NCI-H82 treated with DMSO at 0.1 percent for 48 hours (cell line): ENCODE measurements at regions not wholly inside any gene's neighbourhood (a gene's known extent, or its start where the extent isn't known, plus 50 kb on each side); places are given as distances from the start of the nearest gene placed in this dataset.
"Not testable (repeated sequence)": the region's sequence is repeated elsewhere in the genome, so short reads cannot be mapped to it uniquely, and the experiment has no call there.

Experiments used
- DNase-seq: peaks from one replicate; lab custom pipeline; 2025; ENCODE audit not compliant: unreplicated experiment; lab: John Stamatoyannopoulos, UW

DNA sequence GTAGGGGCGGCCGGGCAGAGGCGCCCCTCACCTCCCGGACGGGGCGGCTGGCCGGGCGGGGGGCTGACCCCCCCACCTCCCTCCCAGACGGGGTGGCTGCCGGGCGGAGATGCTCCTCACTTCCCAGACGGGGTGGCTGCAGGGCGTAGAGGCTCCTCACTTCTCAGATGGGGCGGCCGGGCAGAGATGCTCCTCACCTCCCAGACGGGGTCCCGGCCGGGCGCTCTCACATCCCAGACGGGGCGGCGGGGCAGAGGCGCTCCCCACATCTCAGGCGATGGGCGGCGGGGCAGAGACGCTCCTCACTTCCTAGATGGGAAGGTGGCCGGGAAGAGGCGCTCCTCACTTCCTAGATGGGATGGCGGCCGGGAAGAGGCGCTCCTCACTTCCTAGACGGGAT lies 232.2 kb upstream of the PRDM1 start:
- not testable (repeated sequence) for DNase-seq

DNA sequence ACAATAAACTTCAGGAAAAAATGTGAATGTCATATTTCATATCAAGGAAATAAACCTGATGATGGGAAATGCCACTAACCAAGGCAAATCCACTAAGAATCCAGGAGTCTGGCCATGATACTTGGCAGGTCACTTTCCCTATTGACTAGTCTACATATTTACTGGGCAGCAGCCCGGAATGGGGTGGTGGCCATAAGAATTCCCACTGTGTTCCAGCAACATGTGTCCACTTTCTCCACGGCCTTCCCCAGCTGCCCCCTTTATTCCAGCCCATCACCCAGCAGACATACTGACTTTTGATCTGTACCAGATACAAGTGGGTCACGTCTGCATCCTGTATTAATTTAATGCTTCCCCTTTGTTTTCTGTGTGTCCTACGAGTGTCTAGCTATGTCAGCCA lies 234.5 kb upstream of the PRDM1 start:
- DNase-seq = no peak

DNA sequence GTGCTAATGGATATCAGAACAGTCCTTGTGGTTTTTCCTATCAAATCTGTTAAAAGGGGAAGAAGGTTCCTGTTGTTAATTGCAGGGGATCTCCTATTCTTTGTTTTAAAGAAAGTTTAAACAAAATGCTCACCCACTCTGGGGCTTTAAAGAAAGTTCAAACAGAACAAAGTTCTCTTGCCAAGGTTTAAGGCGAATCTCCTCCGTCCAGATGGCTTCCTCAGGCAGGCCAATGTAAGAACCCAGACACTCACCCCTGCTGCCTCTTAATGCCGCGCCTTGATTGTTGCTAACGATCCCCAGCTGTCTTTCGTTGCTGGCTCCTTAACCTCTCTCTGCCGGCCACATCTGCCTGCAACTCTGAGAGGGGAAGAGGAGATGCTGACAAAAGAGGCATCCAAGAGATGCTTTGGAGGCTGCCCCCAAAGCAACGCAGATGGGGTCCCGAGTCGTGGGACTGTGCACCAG lies 235.0 kb upstream of the PRDM1 start:
- DNase-seq = peak; percentile 79

DNA sequence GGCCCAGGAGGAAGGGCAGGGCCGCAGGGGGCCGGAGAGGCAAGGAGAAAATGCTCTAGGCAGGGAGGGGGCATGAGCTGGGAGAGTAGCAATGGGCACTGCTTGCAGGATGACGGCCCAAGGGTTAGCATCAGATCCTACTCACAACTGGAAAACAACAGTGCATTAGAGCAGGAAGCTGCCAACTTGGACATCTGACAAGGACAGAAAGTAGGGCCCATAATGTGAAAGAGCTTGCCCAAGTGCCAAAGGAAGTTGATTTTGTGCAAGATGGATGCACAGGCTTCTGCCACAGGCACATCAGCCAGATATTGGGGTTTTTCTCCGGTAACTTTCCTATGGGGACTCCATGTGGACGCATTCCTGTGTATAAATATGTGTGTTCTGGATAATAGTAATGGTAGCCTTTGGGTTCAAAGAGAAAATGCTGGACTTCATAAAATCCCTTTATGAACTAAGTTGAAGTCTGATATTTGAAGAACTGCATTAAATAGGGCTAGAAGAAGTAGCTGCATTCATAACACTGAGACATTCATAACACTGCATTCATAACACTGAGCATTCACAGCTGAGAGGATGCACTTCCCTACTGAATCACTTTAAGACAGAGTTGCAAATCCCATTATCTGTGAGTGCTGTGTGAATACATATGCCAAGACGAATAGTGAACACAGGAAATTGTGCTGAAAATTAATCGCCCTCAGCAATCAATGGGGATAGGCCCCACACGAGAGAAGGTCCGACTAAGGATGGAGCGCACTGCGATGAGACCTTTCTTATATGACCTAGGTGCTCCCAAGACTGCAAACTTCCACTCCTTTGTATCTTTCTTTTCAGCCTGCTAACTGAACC lies 235.6 kb upstream of the PRDM1 start:
- DNase-seq = peak; percentile 51

DNA sequence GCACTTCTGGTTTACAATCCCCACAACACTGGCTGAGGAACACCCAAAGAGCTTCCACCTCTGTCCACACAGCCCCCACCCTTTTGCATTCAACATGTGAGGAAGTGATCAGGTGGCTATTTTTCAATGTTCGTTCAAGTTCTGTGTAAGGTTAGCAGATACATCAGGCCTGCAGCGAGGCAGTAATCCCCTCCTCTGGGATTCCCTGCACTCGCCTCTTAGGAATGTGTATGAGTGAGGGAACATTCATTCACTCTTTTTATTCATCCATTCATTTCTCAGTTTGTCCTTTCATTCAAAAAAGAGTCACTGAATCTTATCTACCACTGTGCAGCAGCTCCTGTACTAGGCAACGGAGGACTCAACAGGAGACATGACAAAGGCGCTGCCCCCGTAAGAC lies 236.4 kb upstream of the PRDM1 start:
- no peak for DNase-seq

DNA sequence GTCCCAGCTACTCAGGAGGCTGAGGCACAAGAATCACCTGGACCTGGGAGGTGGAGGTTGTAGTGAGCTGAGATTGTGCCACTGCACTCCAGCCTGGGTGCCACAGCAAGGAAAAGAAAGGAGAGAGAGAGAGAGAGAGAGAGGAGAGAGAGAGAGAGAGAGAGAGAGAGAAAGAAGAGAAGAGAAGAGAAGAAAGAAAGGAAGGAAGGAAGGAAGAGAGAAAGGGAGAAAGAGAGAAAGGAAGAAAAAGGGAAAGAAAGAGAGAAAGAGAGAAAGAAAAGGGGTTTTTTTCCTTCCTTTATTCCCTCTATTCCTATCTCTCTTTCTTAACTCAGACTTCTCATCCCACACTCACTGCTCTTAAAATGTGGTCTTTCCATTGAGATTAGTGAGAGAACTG lies 238.7 kb upstream of the PRDM1 start:
- no peak for DNase-seq

DNA sequence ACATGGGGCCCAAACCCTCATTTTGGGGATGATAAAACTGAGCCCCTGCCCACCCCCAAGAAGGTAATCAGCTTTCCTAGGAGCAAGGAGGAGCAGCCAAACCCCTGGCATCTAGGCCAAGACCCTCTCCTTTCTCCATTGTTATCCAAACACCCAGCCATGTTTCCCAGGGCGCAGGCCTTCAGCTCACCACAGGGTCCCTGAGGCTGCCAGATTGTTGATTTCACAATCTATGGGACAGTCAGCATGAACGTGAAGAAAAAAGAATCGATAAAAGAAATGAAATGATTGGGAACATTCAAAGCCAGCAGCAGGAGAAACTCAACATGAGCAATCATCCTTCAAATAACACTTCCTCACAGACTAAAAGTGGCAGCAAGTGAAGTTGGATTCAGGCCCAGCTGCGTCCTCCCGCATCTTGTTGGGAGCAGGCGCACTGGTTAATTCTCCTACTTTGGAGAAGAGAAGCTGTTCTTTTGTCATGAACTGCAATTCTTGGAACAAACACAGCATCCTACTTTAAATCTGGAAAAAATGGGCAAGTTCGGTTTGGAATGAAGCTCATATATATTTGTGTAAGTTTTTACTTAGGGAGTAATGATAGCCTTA lies 241.8 kb upstream of the PRDM1 start:
- no peak for DNase-seq

DNA sequence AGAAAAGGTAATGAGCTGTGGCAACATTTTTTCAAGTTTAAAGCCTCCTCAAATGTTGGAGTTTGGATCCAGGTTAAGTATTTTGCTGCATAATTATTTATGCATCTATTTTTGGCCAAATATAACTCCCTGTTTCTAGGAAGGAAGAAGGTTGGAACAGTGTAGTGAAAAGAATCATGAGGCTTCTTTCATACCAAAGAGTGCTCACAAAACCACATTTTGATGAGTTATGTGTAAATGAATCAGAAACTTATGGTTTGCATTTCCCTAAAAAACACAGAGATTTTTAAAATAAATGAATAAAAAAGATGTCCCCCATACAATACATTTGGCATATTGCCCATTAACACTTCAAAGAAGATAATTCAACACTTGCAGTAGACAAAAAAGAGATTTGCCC lies 246.9 kb upstream of the PRDM1 start:
- DNase-seq = no peak

DNA sequence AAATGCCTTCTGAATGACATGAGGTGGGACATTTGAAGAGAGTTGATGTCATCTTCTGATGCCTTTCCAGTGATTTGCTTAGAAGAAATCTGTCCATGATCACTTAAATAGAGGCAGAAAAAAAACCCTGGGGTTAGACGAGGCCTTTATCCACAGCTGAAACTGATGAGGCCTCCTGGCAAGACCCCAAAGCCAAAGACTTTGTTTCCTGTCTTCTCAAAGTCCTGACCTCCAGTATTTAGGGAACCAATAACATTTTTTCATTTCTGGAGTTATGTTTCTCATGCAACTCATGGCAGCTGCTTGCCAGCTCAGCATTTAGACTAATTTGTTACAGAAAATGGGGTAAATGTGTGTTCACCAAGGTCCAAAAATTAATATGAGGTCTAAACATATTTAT lies 248.0 kb upstream of the PRDM1 start:
- no peak for DNase-seq

DNA sequence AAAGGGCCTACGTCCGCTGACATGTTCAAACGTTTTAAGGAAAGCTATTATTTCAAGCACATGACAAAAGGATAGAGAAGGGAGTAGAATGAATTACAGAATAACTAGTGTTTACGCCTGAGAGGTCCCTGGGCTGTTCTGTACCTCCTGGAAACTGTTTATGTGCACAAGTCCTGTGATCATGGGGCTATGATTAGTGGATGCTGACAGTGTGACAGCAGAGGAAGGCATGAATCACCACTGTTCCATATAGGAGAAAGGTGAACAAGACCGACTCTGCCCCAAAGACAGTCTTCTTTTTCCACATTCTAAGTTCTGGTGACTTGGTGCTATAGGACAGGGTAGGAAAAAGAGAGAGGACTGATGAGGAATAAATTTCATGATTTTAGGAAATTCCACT lies 249.2 kb upstream of the PRDM1 start:
- no peak for DNase-seq

DNA sequence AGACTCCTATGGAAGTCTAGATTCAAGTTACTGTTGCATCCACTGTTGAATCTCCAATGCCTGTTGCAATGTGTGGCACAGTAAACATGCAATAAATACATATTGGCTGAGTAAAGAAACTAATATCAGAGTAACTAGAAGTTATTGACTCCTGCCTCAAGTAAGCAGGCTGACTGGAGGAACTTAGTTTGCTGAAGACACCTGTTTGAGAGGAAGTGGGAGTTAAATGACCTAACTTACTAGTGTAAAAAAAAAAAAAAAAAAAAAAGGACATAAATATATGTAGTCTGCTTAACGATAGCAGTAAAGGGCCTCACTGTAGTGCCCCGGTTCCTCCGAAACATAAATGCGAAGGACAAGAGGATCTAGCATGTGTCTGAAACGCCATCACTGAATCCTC lies 249.8 kb upstream of the PRDM1 start:
- no peak for DNase-seq

DNA sequence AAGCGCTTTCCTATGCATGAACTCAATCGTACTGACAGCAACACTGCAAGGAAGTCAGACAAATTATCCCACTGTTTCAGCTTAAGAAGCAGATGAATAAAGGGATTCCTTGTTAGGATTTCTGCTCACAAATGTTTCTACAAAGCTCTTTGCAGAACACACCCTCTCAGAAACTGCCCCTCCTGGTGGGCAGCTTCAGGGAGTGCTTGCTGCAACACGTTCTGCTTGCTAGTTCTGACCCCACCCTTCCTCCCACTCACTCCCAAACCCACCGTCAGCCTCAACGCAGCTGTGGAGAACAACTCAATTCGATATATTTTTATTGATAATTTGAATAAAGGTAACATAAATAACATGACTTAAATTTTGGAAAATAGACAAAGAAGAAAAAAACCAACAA lies 250.8 kb upstream of the PRDM1 start:
- DNase-seq = peak; percentile 13

DNA sequence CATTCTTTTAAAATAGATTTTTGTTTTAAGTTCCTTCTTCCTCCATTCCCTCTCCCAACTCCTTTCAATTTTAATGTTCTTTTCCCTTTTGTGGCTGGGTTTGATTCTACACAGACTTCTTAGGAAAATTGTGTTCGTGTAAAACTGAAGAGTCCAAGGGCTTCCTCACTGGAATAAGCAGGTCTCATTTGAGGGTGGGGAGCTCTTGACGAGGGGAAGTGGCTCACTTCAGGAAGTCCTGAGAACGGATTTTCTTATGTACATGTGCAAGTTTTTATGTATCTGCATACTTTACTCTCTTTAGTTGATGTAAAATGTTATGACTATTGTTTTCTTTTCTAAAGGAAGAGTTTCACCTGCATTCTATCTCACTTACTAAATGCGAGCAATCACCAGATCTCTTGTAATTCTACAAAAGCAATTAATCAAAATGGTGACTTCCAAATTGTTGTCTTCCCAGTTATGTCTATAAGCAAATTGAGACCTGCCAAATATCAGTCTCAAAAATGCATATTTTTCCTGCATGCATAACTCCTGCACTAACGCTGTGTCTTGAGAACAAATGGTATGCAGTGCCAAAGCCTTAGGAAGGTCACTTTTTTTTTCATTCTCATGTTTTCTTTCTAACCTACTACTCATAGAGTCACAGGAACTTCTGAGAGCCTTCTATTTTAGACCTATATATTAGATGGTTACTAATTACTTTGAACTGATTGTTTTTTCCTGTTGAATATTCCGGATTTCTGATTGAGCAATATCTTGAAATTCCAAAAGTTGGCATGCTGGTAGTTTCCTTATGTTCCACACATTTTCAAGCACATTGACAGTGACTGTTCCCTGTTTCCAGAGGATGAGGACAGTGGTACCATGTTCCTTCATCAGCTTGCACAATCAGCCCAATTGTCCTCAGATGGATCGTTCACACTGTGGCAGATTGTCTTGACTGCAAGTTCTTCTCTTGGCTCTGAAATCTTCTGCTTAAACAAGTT lies 251.9 kb upstream of the PRDM1 start:
- DNase-seq = no peak

DNA sequence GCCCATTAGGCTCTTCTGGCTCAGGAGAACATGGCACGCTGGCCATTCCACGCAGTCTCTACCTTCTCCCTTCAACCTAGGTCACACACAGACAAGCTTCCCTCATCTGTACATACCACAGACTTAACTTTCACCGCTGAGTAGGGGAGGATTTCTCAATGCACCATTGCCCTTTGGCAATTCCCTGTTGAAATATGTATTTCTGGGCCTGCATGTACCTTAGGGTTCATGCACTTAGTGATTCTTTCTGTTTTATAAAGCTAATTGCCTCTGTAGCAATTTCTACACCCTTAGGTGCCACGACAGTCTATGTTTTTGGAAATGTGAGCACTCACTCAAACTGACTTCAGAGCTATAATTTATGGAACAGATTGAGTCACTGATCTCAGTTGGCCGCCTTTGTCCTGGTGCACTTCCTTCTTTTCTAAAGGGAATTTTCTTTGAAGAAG lies 253.8 kb upstream of the PRDM1 start:
- no peak for DNase-seq

DNA sequence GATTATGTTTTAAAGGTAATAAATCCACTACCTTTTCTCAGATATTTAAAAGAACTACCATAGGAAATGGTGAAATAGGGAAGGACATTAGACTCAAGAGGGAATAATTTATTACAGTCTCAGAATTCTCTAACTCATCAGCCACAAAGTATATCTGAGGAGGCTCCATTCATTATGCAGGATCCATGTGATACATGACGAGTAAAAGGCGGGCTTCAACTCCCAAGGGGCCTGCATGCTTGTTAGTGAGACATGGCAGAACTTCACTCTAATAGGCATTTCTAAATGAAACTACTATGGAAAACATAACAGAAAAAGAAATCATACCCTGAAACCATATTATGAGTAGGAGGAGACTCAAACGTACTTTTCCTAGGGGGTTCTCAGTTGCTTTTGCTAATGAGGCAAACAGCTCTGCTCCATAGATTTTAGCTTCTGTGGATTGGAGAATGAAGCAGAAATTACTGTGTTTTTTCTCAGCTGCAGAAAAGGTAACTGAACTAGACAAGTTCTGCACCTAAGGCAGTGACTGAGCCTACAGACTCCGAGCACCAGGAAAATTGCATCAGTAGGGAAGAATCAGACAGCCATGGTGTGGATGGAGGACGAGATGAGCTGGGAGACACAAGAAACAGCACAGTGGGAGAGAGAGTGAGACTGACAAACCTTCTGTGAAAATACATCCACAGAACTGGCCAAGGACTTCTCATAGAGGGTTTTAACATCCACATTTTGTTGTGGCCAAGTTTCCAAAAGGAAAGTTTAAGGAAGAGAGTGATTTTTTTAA lies 254.6 kb upstream of the PRDM1 start:
- DNase-seq = no peak

DNA sequence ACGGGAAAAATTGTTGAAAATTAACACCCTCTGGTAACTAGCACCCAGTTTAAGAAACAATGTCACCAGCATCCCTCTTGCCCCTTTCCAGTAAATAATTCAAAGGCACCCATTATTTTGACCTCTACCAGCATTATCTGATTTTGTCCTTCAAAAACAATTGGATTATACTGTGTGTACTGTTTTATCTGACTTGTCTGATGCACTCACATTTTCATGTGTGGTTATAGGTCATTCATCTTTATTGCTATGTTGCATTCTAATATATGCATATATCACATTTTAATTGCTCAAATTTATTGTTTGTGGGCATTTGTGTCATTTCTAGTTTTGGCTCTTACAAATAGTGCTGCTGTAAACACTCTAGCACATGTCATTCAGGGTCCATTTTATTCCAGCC lies 260.9 kb upstream of the PRDM1 start:
- no peak for DNase-seq

DNA sequence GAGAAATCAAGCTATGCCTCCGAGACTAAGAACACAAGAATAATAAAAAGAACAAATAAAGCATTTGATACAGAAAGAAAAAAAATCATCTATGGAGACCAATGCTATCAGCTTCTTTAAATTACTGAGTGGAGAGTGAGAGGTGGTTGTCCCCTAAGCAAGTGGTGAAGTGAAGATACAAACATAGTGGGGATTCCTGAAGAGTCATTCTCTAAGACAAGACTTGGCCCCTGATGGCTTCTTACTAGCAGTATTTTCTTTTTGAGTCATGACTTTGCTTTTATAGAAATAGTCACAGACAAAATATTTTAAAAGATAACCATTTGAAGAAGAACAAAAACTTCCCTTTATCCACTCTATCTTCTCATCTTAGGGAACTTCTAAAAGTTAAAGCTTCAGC lies 261.4 kb upstream of the PRDM1 start:
- no peak for DNase-seq

DNA sequence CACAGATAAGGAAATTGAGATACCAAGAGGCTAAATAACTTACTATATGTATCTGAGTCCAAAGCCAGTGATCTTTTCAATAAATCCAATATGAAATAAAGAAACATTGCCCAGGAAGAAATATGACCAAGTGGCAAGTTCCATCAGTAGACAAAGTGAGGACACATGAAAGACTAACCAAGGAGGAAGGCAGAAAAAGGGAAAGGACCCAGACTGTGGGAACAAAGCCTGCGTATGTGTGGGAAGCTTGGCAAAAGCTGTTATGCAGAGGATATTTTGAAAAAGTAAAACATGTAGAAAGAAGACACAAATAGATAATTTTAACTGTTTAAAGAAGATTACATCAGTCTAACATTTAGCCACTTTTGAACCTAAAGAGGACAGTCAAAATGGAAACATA lies 264.4 kb upstream of the PRDM1 start:
- no peak for DNase-seq

DNA sequence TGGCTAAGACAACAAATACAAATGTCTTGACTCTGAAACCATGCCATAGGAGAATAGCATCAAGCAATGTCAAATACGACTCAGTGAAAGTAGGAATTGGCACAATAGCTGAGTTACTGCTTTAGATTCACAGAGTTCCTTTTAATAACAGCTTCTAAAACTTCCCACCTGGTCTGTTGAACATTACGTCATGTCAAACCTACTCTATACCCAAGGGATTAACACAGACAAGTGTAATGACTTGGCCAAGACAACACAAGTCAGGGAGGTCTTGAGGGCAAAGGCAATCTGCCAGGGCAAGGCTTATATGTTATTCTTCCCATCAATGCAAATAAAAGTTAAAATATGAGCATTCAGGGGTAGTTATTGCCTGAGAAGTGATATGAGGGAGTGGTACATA lies 265.1 kb upstream of the PRDM1 start:
- no peak for DNase-seq

DNA sequence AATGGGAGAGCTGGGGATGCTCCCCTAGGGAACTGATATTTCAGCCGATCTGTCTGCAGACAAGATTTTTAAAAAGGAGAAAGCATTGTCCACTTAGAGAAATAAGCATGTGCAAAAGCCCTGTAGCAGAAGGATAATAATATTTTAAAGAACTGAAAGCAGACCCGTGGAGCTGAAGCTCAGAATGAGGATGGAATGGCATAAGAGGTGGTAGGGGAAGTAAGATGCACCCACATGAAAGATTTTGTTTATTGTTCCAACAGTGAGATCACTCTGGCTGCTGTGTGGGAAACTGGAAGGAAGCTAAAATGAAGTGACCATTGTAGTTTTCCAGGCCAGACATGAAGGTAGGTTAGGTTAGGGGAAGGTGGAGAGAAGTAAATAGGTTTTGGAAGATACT lies 266.4 kb upstream of the PRDM1 start:
- no peak for DNase-seq

DNA sequence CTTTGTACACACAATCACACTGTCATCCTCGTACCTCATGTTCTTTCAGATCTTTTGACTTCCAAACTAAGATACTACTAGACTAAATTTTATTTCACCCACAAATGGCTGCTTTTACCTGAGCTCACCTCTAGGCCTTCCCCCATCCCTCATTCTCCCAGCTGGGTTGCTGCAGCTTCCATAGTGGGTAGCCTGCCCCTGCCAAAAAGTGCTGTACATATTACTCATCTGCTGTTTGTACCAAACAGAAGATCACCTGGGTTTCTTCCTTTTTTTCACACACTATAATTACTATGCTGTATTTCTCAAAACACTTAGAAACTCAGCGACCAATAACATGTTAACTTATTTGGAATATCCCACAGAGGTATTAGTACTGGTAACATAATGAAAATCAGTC lies 267.6 kb upstream of the PRDM1 start:
- DNase-seq = no peak
